BE2C (cell line): ENCODE measurements at regions not wholly inside any gene's neighbourhood (a gene's known extent, or its start where the extent isn't known, plus 50 kb on each side); places are given as distances from the start of the nearest gene placed in this dataset.
"Not testable (repeated sequence)": the region's sequence is repeated elsewhere in the genome, so short reads cannot be mapped to it uniquely, and the experiment has no call there.

Source experiments
- DNase-seq: peaks from one replicate; pipeline ENCODE4 v3.0.0-alpha.2; 2020
- H3K27me3 ChIP-seq: fragments of 250-450 bp; sonication (Bioruptor Pico); 2 replicates; pipeline ENCODE4 v1.5.1; 2020; ENCODE audit warnings: mild to moderate bottlenecking
- H3K36me3 ChIP-seq: fragments of 250-450 bp; sonication (Bioruptor Pico); 2 replicates; pipeline ENCODE4 v1.5.1; 2020; ENCODE audit warnings: mild to moderate bottlenecking
- H3K4me1 ChIP-seq: fragments of 250-450 bp; sonication (Bioruptor Pico); 2 replicates; pipeline ENCODE4 v1.5.1; 2020
- H3K4me3 ChIP-seq: 2 replicates; pipeline ENCODE4 v1.5.1; 2011; ENCODE audit warnings: low read depth, low read length
- H3K9me3 ChIP-seq: fragments of 250-450 bp; sonication (Bioruptor Pico); 2 replicates; pipeline ENCODE4 v1.5.1; 2020
- TF ChIP-seq, protein P1 (sequence below): IDR thresholded peaks from 2 replicates; pipeline ENCODE4 v1.5.1; 2012; ENCODE audit warnings: mild to moderate bottlenecking, low read depth, low read length

DNA sequence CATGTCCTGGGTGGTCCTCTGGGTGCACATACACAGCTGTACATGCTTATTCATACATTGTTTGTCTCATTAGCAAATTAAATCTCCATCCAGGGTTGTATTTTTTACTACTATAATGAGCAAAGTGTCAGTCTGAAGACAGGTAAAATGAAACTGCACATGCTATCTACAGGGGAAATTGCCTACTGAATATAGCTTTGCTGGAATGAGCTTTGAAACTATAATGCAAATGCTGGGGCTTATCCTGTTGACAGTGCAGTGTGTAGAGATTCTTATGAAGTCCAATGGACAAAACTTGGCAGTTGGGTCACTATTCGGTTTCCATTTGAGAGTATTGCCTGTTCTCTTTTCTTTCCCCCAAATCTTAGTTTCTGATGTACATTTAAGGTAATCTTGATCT lies 292.8 kb upstream of the LRP1B start:
- TF ChIP-seq, protein P1, sequence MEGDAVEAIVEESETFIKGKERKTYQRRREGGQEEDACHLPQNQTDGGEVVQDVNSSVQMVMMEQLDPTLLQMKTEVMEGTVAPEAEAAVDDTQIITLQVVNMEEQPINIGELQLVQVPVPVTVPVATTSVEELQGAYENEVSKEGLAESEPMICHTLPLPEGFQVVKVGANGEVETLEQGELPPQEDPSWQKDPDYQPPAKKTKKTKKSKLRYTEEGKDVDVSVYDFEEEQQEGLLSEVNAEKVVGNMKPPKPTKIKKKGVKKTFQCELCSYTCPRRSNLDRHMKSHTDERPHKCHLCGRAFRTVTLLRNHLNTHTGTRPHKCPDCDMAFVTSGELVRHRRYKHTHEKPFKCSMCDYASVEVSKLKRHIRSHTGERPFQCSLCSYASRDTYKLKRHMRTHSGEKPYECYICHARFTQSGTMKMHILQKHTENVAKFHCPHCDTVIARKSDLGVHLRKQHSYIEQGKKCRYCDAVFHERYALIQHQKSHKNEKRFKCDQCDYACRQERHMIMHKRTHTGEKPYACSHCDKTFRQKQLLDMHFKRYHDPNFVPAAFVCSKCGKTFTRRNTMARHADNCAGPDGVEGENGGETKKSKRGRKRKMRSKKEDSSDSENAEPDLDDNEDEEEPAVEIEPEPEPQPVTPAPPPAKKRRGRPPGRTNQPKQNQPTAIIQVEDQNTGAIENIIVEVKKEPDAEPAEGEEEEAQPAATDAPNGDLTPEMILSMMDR = no peak

DNA sequence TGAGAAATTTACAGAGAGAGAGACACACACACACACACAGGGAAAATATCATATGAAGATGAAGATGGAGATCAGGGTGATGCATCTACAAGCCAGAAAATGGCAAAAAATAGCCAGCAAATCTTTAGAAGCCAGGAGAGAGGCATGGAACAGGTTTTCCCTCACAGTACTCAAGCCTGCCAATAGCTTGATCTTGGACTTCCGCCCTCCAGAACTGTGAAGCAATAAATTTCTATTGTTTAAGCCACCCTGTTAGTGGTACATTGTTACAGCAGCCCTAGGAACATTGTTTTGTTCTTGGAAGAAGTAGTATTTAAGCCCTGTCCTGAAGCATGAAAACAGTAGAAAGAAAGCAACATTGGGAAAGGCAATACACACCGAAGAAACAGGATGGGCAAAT lies 292.0 kb upstream of the LRP1B start:
- no peaks in the 10 kb centered on the region for H3K36me3 ChIP-seq
- DNase-seq = no peak
- no peaks in the 10 kb centered on the region for H3K4me1 ChIP-seq
- TF ChIP-seq, protein P1 = no peak
- no peaks in the 10 kb centered on the region for H3K9me3 ChIP-seq
- no peaks in the 10 kb centered on the region for H3K27me3 ChIP-seq
- no peak overlapping the region for H3K4me3 ChIP-seq

More for the DNA sequence above, 292.8 kb upstream of the LRP1B start:
- no peaks in the 10 kb centered on the region for H3K36me3 ChIP-seq
- H3K4me3 ChIP-seq = no peak overlapping the region
- H3K27me3 ChIP-seq = no peaks in the 10 kb centered on the region
- H3K4me1 ChIP-seq = no peaks in the 10 kb centered on the region
- no peak for DNase-seq
- no peaks in the 10 kb centered on the region for H3K9me3 ChIP-seq

DNA sequence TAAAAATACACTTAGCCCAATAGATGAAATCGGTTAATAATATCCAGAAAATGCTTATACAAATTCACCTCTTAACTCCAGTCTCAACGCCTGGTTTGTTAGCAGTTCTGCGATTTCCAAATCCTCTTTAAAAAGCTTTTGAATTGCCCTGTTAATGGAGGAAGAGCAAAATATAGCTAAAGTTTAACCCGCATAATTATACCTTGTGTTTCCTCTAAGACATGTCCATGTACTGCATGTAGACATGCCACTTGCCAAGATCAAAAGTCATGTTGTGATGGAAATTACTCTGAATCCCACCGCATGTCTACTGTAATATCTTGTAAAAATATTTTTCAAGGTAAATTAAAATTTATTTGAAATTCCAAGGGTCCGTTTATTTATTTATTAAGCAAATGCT lies 291.2 kb upstream of the LRP1B start:
- TF ChIP-seq, protein P1 = no peak
- H3K4me1 ChIP-seq = no peaks in the 10 kb centered on the region
- no peaks in the 10 kb centered on the region for H3K27me3 ChIP-seq
- H3K4me3 ChIP-seq = no peak overlapping the region
- H3K36me3 ChIP-seq = no peaks in the 10 kb centered on the region
- H3K9me3 ChIP-seq = no peaks in the 10 kb centered on the region
- no peak for DNase-seq

DNA sequence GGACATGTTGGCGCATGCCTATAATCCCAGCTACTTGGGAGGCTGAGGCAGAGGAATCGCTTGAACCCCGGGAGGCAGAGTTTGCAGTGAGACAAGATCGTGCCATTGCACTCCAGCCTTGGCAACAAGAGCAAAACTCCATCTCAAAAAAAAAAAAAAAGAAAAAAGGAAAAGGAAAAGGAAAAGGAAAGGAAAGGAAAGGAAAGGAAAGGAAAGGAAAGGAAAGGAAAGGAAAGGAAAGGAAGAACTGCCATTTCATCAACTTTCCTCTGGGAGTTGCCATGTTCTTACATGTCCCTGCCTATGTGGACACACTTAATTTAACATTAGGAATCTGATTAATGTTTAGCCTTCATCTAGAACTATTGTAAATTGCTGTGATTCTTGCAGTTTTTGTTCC lies 287.9 kb upstream of the LRP1B start:
- DNase-seq, H3K4me1 ChIP-seq, H3K4me3 ChIP-seq, H3K36me3 ChIP-seq, H3K9me3 ChIP-seq, H3K27me3 ChIP-seq: not testable (repeated sequence)

DNA sequence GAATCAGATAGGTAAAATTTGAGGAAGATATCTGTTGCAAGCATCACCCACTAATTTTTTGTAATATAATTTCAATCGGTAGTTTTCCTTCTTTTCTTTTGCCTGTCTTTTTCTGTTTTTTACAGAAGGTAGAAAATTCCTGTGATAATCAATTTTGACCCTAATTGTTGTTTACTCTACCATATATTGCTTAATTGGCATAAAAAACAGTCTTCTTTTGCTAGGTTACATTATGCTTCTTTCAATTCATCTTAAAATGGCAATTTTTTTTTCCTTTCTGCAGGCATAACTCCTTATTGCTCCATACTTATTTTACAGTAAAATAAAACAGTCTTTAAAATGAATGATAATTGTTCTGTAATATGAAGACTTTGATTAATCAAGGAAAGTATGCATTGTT lies 286.2 kb upstream of the LRP1B start:
- Histone ChIP-seq H3K4me1 (no peaks in the 10 kb centered on the region), H3K4me3 (no peak overlapping the region), H3K27me3 (no peaks in the 10 kb centered on the region), H3K36me3 (no peaks in the 10 kb centered on the region), H3K9me3 (no peaks in the 10 kb centered on the region)
- DNase-seq = no peak
- TF ChIP-seq, protein P1 = no peak

DNA sequence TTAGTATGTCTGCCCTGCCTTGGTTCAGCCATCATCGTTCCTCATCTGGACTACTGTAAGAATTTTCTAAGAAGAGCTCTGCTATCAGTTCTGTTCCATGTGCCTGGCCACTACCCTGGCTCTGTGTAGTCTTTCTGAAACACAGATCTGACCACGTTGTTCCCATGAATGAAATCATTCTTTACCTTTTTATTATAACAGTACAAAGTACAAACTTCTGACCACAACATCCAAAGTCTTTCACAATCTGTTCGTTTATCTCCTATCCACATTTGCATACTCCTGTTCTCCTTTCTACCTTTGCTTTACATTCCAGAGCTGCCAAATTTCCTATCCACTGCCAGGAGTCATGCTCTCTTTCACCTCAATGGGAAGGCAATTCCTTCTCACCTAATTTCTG lies 284.6 kb upstream of the LRP1B start:
- H3K36me3 ChIP-seq = no peaks in the 10 kb centered on the region
- no peaks in the 10 kb centered on the region for H3K9me3 ChIP-seq

More for the DNA sequence above, 284.6 kb upstream of the LRP1B start:
- Histone ChIP-seq H3K27me3 (no peaks in the 10 kb centered on the region), H3K4me3 (no peak overlapping the region), H3K4me1 (no peaks in the 10 kb centered on the region)
- DNase-seq = no peak
- TF ChIP-seq, protein P1 = no peak
